ENCODE measurements at regions not wholly inside any gene's neighbourhood (a gene's known extent, or its start where the extent isn't known, plus 50 kb on each side); places are given as distances from the start of the nearest gene placed in this dataset.
"Not testable (repeated sequence)": the region's sequence is repeated elsewhere in the genome, so short reads cannot be mapped to it uniquely, and the experiment has no call there.

GRCh38 chr5:15103130-15103529 is 231.6 kb upstream of the ANKH start:
- Histone ChIP-seq H3K9ac (ENCODE audit: low read length) (no peak overlapping the region), H3K27me3 (ENCODE audit: insufficient read depth, low read length) (no peaks in the 10 kb centered on the region), H3K79me2 (ENCODE audit: insufficient read depth, low read length) (no peaks in the 10 kb centered on the region), H2AFZ (ENCODE audit: low read depth, low read length) (no peak overlapping the region), H3K27ac (ENCODE audit: low read depth, low read length) (no peak overlapping the region), H3K4me2 (ENCODE audit: low read length) (no peak overlapping the region), H3K4me1 (ENCODE audit: insufficient read depth, low read length) (no peaks in the 10 kb centered on the region), H3K36me3 (ENCODE audit: insufficient read depth, low read length) (no peaks in the 10 kb centered on the region), H3K4me3 (ENCODE audit: insufficient read depth, low read depth, low read length) (no peak overlapping the region), H4K20me1 (ENCODE audit: insufficient read depth, low read length) (no peaks in the 10 kb centered on the region), H3K9me3 (ENCODE audit: insufficient read depth, low read depth, low read length) (no peaks in the 10 kb centered on the region)
- FAIRE-seq (no peak), DNase-seq (ENCODE audit: low read depth) (no peak)
- peaks cover 4% of the 10 kb centered on the region for H3K27me3 Mint-ChIP-seq (ENCODE audit: low read depth, unreplicated experiment)
- H3K36me3 Mint-ChIP-seq (ENCODE audit: low read depth, unreplicated experiment): no peaks in the 10 kb centered on the region
- no peaks in the 10 kb centered on the region for H3K4me1 Mint-ChIP-seq (ENCODE audit: low read depth, unreplicated experiment)
- no peak for TF ChIP-seq CTCF (IDR thresholded peaks at IDR 0.05; ENCODE audit: insufficient read depth, low read depth, low read length)
- TF ChIP-seq EZH2 (IDR thresholded peaks at IDR 0.05; ENCODE audit: insufficient read depth, low read length): no peak
- peaks cover 4% of the 10 kb centered on the region for H3K9me3 Mint-ChIP-seq (ENCODE audit: unreplicated experiment)
- no peak overlapping the region for H3K27ac Mint-ChIP-seq (ENCODE audit: unreplicated experiment)
- no peak overlapping the region for H3K4me3 Mint-ChIP-seq (ENCODE audit: unreplicated experiment)

GRCh38 chr5:15097552-15097951 is 226.0 kb upstream of the ANKH start:
- Histone ChIP-seq H2AFZ (ENCODE audit: low read depth, low read length) (no peak overlapping the region), H4K20me1 (ENCODE audit: insufficient read depth, low read length) (no peaks in the 10 kb centered on the region), H3K27ac (ENCODE audit: low read depth, low read length) (no peak overlapping the region), H3K9me3 (ENCODE audit: insufficient read depth, low read depth, low read length) (no peaks in the 10 kb centered on the region), H3K27me3 (ENCODE audit: insufficient read depth, low read length) (no peaks in the 10 kb centered on the region), H3K9ac (ENCODE audit: low read length) (no peak overlapping the region), H3K4me3 (ENCODE audit: insufficient read depth, low read depth, low read length) (no peak overlapping the region), H3K79me2 (ENCODE audit: insufficient read depth, low read length) (no peaks in the 10 kb centered on the region), H3K36me3 (ENCODE audit: insufficient read depth, low read length) (no peaks in the 10 kb centered on the region), H3K4me2 (ENCODE audit: low read length) (no peak overlapping the region), H3K4me1 (ENCODE audit: insufficient read depth, low read length) (no peaks in the 10 kb centered on the region)
- Mint-ChIP-seq H3K4me1 (ENCODE audit: low read depth, unreplicated experiment) (no peaks in the 10 kb centered on the region), H3K9me3 (ENCODE audit: unreplicated experiment) (peaks cover 4% of the 10 kb centered on the region), H3K36me3 (ENCODE audit: low read depth, unreplicated experiment) (no peaks in the 10 kb centered on the region), H3K4me3 (ENCODE audit: unreplicated experiment) (no peak overlapping the region), H3K27me3 (ENCODE audit: low read depth, unreplicated experiment) (peaks cover 4% of the 10 kb centered on the region), H3K27ac (ENCODE audit: unreplicated experiment) (no peak overlapping the region)
- FAIRE-seq: no peak
- TF ChIP-seq CTCF (IDR thresholded peaks at IDR 0.05; ENCODE audit: insufficient read depth, low read depth, low read length) (no peak), EZH2 (IDR thresholded peaks at IDR 0.05; ENCODE audit: insufficient read depth, low read length) (no peak)
- DNase-seq (ENCODE audit: low read depth): no peak

- not testable (repeated sequence) for H3K9me3 ChIP-seq (ENCODE audit: insufficient read depth, low read depth, low read length); H3K4me1 Mint-ChIP-seq (ENCODE audit: low read depth, unreplicated experiment); H2AFZ ChIP-seq (ENCODE audit: low read depth, low read length); H4K20me1 ChIP-seq (ENCODE audit: insufficient read depth, low read length); H3K4me3 Mint-ChIP-seq (ENCODE audit: unreplicated experiment); H3K27me3 Mint-ChIP-seq (ENCODE audit: low read depth, unreplicated experiment); H3K9me3 Mint-ChIP-seq (ENCODE audit: unreplicated experiment); H3K36me3 Mint-ChIP-seq (ENCODE audit: low read depth, unreplicated experiment); H3K4me3 ChIP-seq (ENCODE audit: insufficient read depth, low read depth, low read length); FAIRE-seq; H3K4me1 ChIP-seq (ENCODE audit: insufficient read depth, low read length); H3K27ac Mint-ChIP-seq (ENCODE audit: unreplicated experiment); H3K4me2 ChIP-seq (ENCODE audit: low read length); H3K36me3 ChIP-seq (ENCODE audit: insufficient read depth, low read length); H3K27ac ChIP-seq (ENCODE audit: low read depth, low read length); DNase-seq (ENCODE audit: low read depth); H3K79me2 ChIP-seq (ENCODE audit: insufficient read depth, low read length); H3K9ac ChIP-seq (ENCODE audit: low read length); H3K27me3 ChIP-seq (ENCODE audit: insufficient read depth, low read length)
These were observed 225.1 kb upstream of the ANKH start for GRCh38 chr5:15096686-15097085.

Data from astrocyte (in vitro differentiated cells and primary cell).